ENCODE measurements at regions not wholly inside any gene's neighbourhood (a gene's known extent, or its start where the extent isn't known, plus 50 kb on each side); places are given as distances from the start of the nearest gene placed in this dataset.

DNA sequence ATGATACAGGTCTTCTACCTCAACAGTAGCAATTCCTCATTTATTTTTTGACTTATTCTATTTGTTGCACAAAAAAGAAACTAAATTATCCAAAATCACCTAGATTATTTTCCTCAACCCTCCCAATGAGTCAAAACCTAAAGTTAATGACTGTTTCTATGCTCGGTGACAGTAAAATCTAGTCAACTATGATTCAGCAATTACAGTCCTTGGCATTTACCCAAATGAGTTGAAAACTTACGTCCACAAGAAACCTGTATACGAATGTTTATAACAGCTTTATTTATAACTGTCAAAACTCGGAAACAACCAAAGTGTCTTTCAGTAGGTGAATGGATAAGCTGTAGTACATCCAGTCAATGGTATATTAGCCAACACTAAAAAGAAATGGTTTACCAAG, 439.3 kb downstream of the CBLN2 start:
- BruUV-seq (replicated peaks), result no TSS peak
- Histone ChIP-seq H3K79me2 (ENCODE audit: insufficient read depth, low read length) (no peaks in the 10 kb centered on the region), H3K4me2 (ENCODE audit: low read length) (no peak overlapping the region), H3K4me1 (ENCODE audit: control insufficient read depth in 1 of 2, insufficient read depth in 2 of 2, low read length in 2 of 2) (no peaks in the 10 kb centered on the region), H4K20me1 (ENCODE audit: insufficient read depth) (no peaks in the 10 kb centered on the region), H3K4me3 (replicated peaks in 1 of 2; ENCODE audit: low read depth in 1 of 2, low read length in 2 of 2) (no peak overlapping the region), H3K27ac (ENCODE audit: low read depth, low read length) (no peak overlapping the region), H3K9me3 (ENCODE audit: control insufficient read depth in 1 of 2, insufficient read depth in 1 of 2, low read depth in 1 of 2, low read length in 2 of 2) (peaks cover 11 to 25% of the 10 kb centered on the region in 2 experiments; a peak in 3 of 4 replicates), H3K36me3 (ENCODE audit: control insufficient read depth in 1 of 2, insufficient read depth in 2 of 2, low read length in 2 of 2) (no peaks in the 10 kb centered on the region), H2AFZ (ENCODE audit: low read depth, low read length, poor library complexity, severe bottlenecking) (no peak overlapping the region), H3K9me2 (ENCODE audit: insufficient read depth) (no peaks in the 10 kb centered on the region), H3K27me3 (ENCODE audit: insufficient read depth, low read length) (no peaks in the 10 kb centered on the region), H3K9ac (ENCODE audit: low read length) (no peak overlapping the region)
- CTCF ChIA-PET, result no interaction called here
- DNase-seq (ENCODE audit: low read depth, low spot score) (no peak), ATAC-seq (no peak)
- TF ChIP-seq TCF7L2 (IDR thresholded peaks at IDR 0.05; ENCODE audit: borderline replicate concordance, extremely low read depth, insufficient read depth, insufficient read length) (no peak), ELF1 (IDR thresholded peaks at IDR 0.05; ENCODE audit: borderline replicate concordance, low read depth) (no peak), ZNF274 (IDR thresholded peaks at IDR 0.05; ENCODE audit: low read depth, low read length) (no peak), SIN3A (IDR thresholded peaks at IDR 0.05; ENCODE audit: low read depth) (no peak), YY1 (IDR thresholded peaks at IDR 0.05; ENCODE audit: extremely low read depth, insufficient replicate concordance, low read depth, low read length) (no peak), EZH2 (IDR thresholded peaks at IDR 0.05) (no peak), JUND (IDR thresholded peaks at IDR 0.05) (no peak), FOSL1 (IDR thresholded peaks at IDR 0.05; ENCODE audit: low read depth) (no peak), CEBPB (IDR thresholded peaks at IDR 0.05; ENCODE audit: low read depth) (no peak), ZFX (IDR thresholded peaks at IDR 0.05) (no peak)
- TF ChIP-seq, protein P1, sequence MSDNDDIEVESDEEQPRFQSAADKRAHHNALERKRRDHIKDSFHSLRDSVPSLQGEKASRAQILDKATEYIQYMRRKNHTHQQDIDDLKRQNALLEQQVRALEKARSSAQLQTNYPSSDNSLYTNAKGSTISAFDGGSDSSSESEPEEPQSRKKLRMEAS (IDR thresholded peaks at IDR 0.05), result no peak
- TF ChIP-seq, protein P2, sequence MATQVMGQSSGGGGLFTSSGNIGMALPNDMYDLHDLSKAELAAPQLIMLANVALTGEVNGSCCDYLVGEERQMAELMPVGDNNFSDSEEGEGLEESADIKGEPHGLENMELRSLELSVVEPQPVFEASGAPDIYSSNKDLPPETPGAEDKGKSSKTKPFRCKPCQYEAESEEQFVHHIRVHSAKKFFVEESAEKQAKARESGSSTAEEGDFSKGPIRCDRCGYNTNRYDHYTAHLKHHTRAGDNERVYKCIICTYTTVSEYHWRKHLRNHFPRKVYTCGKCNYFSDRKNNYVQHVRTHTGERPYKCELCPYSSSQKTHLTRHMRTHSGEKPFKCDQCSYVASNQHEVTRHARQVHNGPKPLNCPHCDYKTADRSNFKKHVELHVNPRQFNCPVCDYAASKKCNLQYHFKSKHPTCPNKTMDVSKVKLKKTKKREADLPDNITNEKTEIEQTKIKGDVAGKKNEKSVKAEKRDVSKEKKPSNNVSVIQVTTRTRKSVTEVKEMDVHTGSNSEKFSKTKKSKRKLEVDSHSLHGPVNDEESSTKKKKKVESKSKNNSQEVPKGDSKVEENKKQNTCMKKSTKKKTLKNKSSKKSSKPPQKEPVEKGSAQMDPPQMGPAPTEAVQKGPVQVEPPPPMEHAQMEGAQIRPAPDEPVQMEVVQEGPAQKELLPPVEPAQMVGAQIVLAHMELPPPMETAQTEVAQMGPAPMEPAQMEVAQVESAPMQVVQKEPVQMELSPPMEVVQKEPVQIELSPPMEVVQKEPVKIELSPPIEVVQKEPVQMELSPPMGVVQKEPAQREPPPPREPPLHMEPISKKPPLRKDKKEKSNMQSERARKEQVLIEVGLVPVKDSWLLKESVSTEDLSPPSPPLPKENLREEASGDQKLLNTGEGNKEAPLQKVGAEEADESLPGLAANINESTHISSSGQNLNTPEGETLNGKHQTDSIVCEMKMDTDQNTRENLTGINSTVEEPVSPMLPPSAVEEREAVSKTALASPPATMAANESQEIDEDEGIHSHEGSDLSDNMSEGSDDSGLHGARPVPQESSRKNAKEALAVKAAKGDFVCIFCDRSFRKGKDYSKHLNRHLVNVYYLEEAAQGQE (IDR thresholded peaks at IDR 0.05; ENCODE audit: low read depth), result no peak
- TF ChIP-seq, protein P3, sequence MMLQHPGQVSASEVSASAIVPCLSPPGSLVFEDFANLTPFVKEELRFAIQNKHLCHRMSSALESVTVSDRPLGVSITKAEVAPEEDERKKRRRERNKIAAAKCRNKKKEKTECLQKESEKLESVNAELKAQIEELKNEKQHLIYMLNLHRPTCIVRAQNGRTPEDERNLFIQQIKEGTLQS (IDR thresholded peaks at IDR 0.05), result no peak
- TF ChIP-seq, protein P4, sequence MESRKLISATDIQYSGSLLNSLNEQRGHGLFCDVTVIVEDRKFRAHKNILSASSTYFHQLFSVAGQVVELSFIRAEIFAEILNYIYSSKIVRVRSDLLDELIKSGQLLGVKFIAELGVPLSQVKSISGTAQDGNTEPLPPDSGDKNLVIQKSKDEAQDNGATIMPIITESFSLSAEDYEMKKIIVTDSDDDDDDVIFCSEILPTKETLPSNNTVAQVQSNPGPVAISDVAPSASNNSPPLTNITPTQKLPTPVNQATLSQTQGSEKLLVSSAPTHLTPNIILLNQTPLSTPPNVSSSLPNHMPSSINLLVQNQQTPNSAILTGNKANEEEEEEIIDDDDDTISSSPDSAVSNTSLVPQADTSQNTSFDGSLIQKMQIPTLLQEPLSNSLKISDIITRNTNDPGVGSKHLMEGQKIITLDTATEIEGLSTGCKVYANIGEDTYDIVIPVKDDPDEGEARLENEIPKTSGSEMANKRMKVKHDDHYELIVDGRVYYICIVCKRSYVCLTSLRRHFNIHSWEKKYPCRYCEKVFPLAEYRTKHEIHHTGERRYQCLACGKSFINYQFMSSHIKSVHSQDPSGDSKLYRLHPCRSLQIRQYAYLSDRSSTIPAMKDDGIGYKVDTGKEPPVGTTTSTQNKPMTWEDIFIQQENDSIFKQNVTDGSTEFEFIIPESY (IDR thresholded peaks at IDR 0.05; ENCODE audit: extremely low read depth, insufficient replicate concordance, low read length), result no peak
- TF ChIP-seq, protein P5, sequence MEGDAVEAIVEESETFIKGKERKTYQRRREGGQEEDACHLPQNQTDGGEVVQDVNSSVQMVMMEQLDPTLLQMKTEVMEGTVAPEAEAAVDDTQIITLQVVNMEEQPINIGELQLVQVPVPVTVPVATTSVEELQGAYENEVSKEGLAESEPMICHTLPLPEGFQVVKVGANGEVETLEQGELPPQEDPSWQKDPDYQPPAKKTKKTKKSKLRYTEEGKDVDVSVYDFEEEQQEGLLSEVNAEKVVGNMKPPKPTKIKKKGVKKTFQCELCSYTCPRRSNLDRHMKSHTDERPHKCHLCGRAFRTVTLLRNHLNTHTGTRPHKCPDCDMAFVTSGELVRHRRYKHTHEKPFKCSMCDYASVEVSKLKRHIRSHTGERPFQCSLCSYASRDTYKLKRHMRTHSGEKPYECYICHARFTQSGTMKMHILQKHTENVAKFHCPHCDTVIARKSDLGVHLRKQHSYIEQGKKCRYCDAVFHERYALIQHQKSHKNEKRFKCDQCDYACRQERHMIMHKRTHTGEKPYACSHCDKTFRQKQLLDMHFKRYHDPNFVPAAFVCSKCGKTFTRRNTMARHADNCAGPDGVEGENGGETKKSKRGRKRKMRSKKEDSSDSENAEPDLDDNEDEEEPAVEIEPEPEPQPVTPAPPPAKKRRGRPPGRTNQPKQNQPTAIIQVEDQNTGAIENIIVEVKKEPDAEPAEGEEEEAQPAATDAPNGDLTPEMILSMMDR (IDR thresholded peaks at IDR 0.05 in 2 of 3, conservative IDR thresholded peaks at IDR 0.05 in 1 of 3; ENCODE audit: borderline replicate concordance in 1 of 3, insufficient read depth in 1 of 3, low read depth in 2 of 3, low read length in 2 of 3), result no peak
- RAD21 ChIA-PET (ENCODE audit: low non-redundant PET in 1 of 2, low total read pairs in 2 of 2, uncharacterized antibody in 2 of 2, unreplicated experiment in 2 of 2), result no interaction called here
- intact Hi-C loops (cut with micrococcal nuclease), result no loop called here
- POLR2A ChIA-PET, result no interaction called here

All from HCT116 (cell line).